GM12878 (cell line): ENCODE measurements at regions not wholly inside any gene's neighbourhood (a gene's known extent, or its start where the extent isn't known, plus 50 kb on each side); places are given as distances from the start of the nearest gene placed in this dataset.

Experiments
- ATAC-seq: fragments of 200-7000 bp; cut with Tn5 transposase; 3 replicates; pipeline ENCODE4 v1.9.1; 2020; ENCODE audit warnings: mild to moderate bottlenecking, moderate library complexity
- BruUV-seq: library from RNA; stranded (reverse); fragments of 400-500 nt; replicated peaks from 2 replicates; lab custom pipeline; 2021; lab: Mats Ljungman, UMichigan
- CTCF ChIA-PET: fragments of 300-600 bp; sonication (Branson Sonifier 250); formaldehyde crosslinking; extraction: SDS; loops from one replicate; lab custom pipeline; 2021; ENCODE audit warnings: inconsistent platforms; lab: Yijun Ruan, JAX
- POLR2A ChIA-PET: fragments of 350-600 bp; formaldehyde crosslinking; extraction: SDS; loops from one replicate; lab custom pipeline; 2021; ENCODE audit warnings: inconsistent platforms; lab: Charles Lee
- RAD21 ChIA-PET: fragments of 300-600 bp; sonication (Branson Sonifier 250); formaldehyde crosslinking; loops from one replicate; lab custom pipeline; 2023; ENCODE audit warnings: antibody characterized with exemption; ENCODE audit not compliant: unreplicated experiment; lab: Charles Lee
- SMC1A ChIA-PET: fragments of 300-600 bp; sonication (Branson Sonifier 250); formaldehyde crosslinking; loops from one replicate; lab custom pipeline; 2023; ENCODE audit not compliant: unreplicated experiment, uncharacterized antibody; lab: Charles Lee
- DNase-seq: peaks from one replicate; pipeline ENCODE4 v3.0.0-alpha.2; 2011; ENCODE audit warnings: low read depth, low spot score
- FAIRE-seq: peaks from 3 replicates; lab custom pipeline; 2011; peaks lifted over from hg19 to GRCh38; lab: Jason Lieb, UNC
- H2AFZ ChIP-seq: 2 replicates; pipeline ENCODE4 v1.6.0; 2011; ENCODE audit warnings: low read depth, low read length, control low read depth; ENCODE audit not compliant: control insufficient read depth
- H3K27ac ChIP-seq: 2 replicates; pipeline ENCODE4 v1.5.1; 2011; ENCODE audit warnings: control low read depth; ENCODE audit not compliant: control insufficient read depth, insufficient read depth
- H3K27me3 ChIP-seq, 2 experiments: replicated peaks in 1 of 2; 2 replicates each; pipeline versions ENCODE4 v1.6.0 to v1.6.1; 2011; ENCODE audit warnings: low read length in 1 of 2; ENCODE audit not compliant: control insufficient read depth in 2 of 2, insufficient read depth in 2 of 2
- H3K36me3 ChIP-seq, 2 experiments: 2 replicates each; pipeline ENCODE4 v1.5.1; 2011; ENCODE audit warnings: low read length in 1 of 2; ENCODE audit not compliant: control insufficient read depth in 2 of 2, insufficient read depth in 2 of 2
- H3K4me1 ChIP-seq: 2 replicates; pipeline ENCODE4 v1.6.1; 2011; ENCODE audit warnings: mild to moderate bottlenecking, low read length, moderate library complexity, mixed read lengths; ENCODE audit not compliant: control insufficient read depth, insufficient read depth
- H3K4me2 ChIP-seq: 2 replicates; pipeline ENCODE4 v1.6.0; 2011; ENCODE audit warnings: control low read depth; ENCODE audit not compliant: control insufficient read depth, insufficient read depth
- H3K4me3 ChIP-seq: fragments of 200-600 bp; sonication (generic); 2 replicates; pipeline ENCODE4 v1.5.1; 2016
- H3K79me2 ChIP-seq: 2 replicates; pipeline ENCODE4 v1.6.0; 2011; ENCODE audit warnings: low read length; ENCODE audit not compliant: control insufficient read depth, insufficient read depth
- H3K9ac ChIP-seq: 2 replicates; pipeline ENCODE4 v1.8.0; 2011; ENCODE audit warnings: low read length, control low read depth, mixed read lengths; ENCODE audit not compliant: control insufficient read depth, insufficient read depth
- H3K9me3 ChIP-seq: replicated peaks from 3 replicates; pipeline ENCODE4 v1.5.1; 2011; ENCODE audit warnings: mild to moderate bottlenecking, low read length; ENCODE audit not compliant: control insufficient read depth, insufficient read depth
- H4K20me1 ChIP-seq: 2 replicates; pipeline ENCODE4 v1.6.0; 2011; ENCODE audit not compliant: control insufficient read depth, insufficient read depth
- CBX3 ChIP-seq: fragments of 200-600 bp; sonication (generic); IDR thresholded peaks from 2 replicates; pipeline ENCODE4 v1.6.1; 2016; ENCODE audit warnings: low read depth, borderline replicate concordance
- DPF2 ChIP-seq: fragments of 450-650 bp; IDR thresholded peaks from 2 replicates; pipeline ENCODE4 v1.6.1; 2017; ENCODE audit warnings: mild to moderate bottlenecking
- IRF4 ChIP-seq: IDR thresholded peaks from 2 replicates; pipeline ENCODE4 v1.6.1; 2011; ENCODE audit warnings: low read depth, low read length
- KLF5 ChIP-seq: fragments of 450-650 bp; IDR thresholded peaks from 2 replicates; pipeline ENCODE4 v1.6.1; 2014; ENCODE audit warnings: mild to moderate bottlenecking; ENCODE audit not compliant: partially characterized antibody
- NFYA ChIP-seq: IDR thresholded peaks from 2 replicates; pipeline ENCODE4 v1.6.1; 2011; ENCODE audit warnings: low read depth, mild to moderate bottlenecking, low read length, improper control_type of control experiment, borderline replicate concordance
- NR2C2 ChIP-seq: IDR thresholded peaks from 2 replicates; pipeline ENCODE4 v1.6.1; 2011; ENCODE audit warnings: borderline replicate concordance, low read depth; ENCODE audit not compliant: control insufficient read depth, insufficient read length
- RBBP5 ChIP-seq: fragments of 200-600 bp; sonication (generic); conservative IDR thresholded peaks from 2 replicates; pipeline ENCODE4 v1.6.1; 2016
- RELA ChIP-seq: fragments of 450-650 bp; IDR thresholded peaks from 2 replicates; pipeline ENCODE4 v1.8.0; 2014; ENCODE audit warnings: borderline replicate concordance; ENCODE audit not compliant: partially characterized antibody
- SP1 ChIP-seq: IDR thresholded peaks from one replicate; pipeline ENCODE4 v1.6.1; 2011; ENCODE audit warnings: low read depth, low read length
- SPI1 ChIP-seq: IDR thresholded peaks from 2 replicates; pipeline ENCODE4 v1.6.1; 2011; ENCODE audit warnings: low read depth, mild to moderate bottlenecking, low read length, moderate library complexity, borderline replicate concordance; ENCODE audit not compliant: insufficient read depth
- TAF1 ChIP-seq: IDR thresholded peaks from 2 replicates; pipeline ENCODE4 v1.6.1; 2011; ENCODE audit warnings: mild to moderate bottlenecking, low read depth, low read length, borderline replicate concordance
- TARDBP ChIP-seq: IDR thresholded peaks from 2 replicates; pipeline ENCODE4 v1.6.1; 2016; ENCODE audit warnings: borderline replicate concordance
- TCF3 ChIP-seq: IDR thresholded peaks from 2 replicates; pipeline ENCODE4 v1.6.1; 2012; ENCODE audit warnings: low read depth, mild to moderate bottlenecking, low read length, borderline replicate concordance; ENCODE audit not compliant: insufficient read depth
- ZSCAN29 ChIP-seq: fragments of 450-650 bp; IDR thresholded peaks from 2 replicates; pipeline ENCODE4 v1.6.1; 2017; ENCODE audit warnings: mild to moderate bottlenecking, moderate library complexity
- WGBS: methylation state at CpG from one replicate; pipeline ENCODE4 v1.1.6; 2016; ENCODE audit warnings: low lambda C conversion rate; ENCODE audit not compliant: insufficient replicate concordance, insufficient coverage; ENCODE audit errors: missing lambda C conversion rate; 5-methylcytosine and 5-hydroxymethylcytosine counted together
- in situ Hi-C: fragments of 300-500 bp; cut with MboI; formaldehyde crosslinking; loops from 9 replicates; pipeline ENCODE4 v1.14.3; 2018; ENCODE audit warnings: mixed read lengths
- intact Hi-C: fragments of 100-400 bp; cut with micrococcal nuclease; formaldehyde crosslinking; loops from one replicate; pipeline ENCODE4 v1.14.2; 2022; ENCODE audit not compliant: unreplicated experiment
- TF ChIP-seq, protein P1 (sequence below): fragments of 450-650 bp; IDR thresholded peaks from 2 replicates; pipeline ENCODE4 v1.6.1; 2016; ENCODE audit warnings: mild to moderate bottlenecking, moderate library complexity, borderline replicate concordance
- TF ChIP-seq, protein P2 (sequence below): IDR thresholded peaks from 2 replicates; pipeline ENCODE4 v1.6.1; 2011; ENCODE audit warnings: borderline replicate concordance, low read depth, mild to moderate bottlenecking, moderate library complexity, mixed read lengths, low read length; ENCODE audit not compliant: insufficient read depth; ENCODE audit errors: extremely low read length
- TF ChIP-seq, protein P3 (sequence below): IDR thresholded peaks from 2 replicates; pipeline ENCODE4 v1.6.1; 2011; ENCODE audit warnings: low read depth, mild to moderate bottlenecking, low read length, moderate library complexity, borderline replicate concordance; ENCODE audit errors: extremely low read depth
- TF ChIP-seq, protein P4 (sequence below): IDR thresholded peaks from 2 replicates; pipeline ENCODE4 v1.6.1; 2011; ENCODE audit warnings: low read depth, low read length, improper control_type of control experiment, borderline replicate concordance

DNA sequence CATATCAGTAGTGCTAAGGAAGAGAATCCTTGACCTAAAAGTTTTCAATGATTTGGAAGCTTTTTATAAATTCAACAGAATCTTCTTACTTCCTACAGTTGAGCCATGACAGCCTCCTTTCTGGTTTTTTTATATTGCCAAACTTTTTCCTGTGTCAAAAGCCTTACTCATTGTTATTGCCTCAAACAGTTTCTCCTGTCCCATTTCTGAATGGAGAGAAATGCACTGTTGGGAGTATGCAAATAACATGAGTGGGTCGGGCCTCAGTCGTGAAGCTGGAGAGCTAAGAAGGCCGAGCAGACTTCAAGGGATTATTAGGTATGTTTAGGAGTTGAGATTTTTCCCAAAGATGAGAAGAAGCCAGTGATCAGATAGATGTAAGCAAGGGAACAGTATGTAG lies 766.4 kb upstream of the KLHL1 start (continued):
- TF ChIP-seq RBBP5, result no peak
- no peak for TF ChIP-seq SP1
- no peak for TF ChIP-seq DPF2
- no peak for TF ChIP-seq TARDBP
- no peak for TF ChIP-seq IRF4
- TF ChIP-seq NFYA, result no peak
- TF ChIP-seq, protein P1, sequence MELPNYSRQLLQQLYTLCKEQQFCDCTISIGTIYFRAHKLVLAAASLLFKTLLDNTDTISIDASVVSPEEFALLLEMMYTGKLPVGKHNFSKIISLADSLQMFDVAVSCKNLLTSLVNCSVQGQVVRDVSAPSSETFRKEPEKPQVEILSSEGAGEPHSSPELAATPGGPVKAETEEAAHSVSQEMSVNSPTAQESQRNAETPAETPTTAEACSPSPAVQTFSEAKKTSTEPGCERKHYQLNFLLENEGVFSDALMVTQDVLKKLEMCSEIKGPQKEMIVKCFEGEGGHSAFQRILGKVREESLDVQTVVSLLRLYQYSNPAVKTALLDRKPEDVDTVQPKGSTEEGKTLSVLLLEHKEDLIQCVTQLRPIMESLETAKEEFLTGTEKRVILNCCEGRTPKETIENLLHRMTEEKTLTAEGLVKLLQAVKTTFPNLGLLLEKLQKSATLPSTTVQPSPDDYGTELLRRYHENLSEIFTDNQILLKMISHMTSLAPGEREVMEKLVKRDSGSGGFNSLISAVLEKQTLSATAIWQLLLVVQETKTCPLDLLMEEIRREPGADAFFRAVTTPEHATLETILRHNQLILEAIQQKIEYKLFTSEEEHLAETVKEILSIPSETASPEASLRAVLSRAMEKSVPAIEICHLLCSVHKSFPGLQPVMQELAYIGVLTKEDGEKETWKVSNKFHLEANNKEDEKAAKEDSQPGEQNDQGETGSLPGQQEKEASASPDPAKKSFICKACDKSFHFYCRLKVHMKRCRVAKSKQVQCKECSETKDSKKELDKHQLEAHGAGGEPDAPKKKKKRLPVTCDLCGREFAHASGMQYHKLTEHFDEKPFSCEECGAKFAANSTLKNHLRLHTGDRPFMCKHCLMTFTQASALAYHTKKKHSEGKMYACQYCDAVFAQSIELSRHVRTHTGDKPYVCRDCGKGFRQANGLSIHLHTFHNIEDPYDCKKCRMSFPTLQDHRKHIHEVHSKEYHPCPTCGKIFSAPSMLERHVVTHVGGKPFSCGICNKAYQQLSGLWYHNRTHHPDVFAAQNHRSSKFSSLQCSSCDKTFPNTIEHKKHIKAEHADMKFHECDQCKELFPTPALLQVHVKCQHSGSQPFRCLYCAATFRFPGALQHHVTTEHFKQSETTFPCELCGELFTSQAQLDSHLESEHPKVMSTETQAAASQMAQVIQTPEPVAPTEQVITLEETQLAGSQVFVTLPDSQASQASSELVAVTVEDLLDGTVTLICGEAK, result no peak

DNA sequence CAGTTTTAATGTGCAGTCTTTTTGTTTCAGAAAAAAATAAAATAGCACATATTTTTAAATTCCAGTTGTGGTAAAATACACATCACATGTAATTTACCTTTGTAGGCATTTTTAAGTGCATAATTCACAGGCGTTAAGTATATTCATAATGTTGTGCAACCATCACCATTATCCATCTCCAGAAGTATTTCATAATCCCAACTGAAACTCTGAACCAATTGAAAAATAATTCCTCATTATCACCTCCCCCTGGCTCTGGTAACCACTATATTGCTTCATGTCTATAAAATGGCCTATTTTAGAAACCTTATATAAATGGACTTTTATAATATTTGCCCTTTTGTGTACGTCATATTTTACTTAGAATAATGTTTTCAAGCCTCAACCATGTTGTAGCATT lies 756.5 kb upstream of the KLHL1 start:
- ATAC-seq (no peak), FAIRE-seq (no peak), DNase-seq (no peak)
- Histone ChIP-seq H4K20me1 (no peaks in the 10 kb centered on the region), H3K27ac (no peak overlapping the region), H3K79me2 (no peaks in the 10 kb centered on the region), H2AFZ (no peak overlapping the region), H3K4me3 (no peak overlapping the region), H3K4me2 (no peak overlapping the region), H3K4me1 (no peaks in the 10 kb centered on the region), H3K9me3 (no peaks in the 10 kb centered on the region), H3K27me3 (no peaks in the 10 kb centered on the region), H3K9ac (no peak overlapping the region), H3K36me3 (no peaks in the 10 kb centered on the region)
- intact Hi-C loops, result no loop called here
- in situ Hi-C loops, result no loop called here
- BruUV-seq, result no TSS peak
- ChIA-PET CTCF (no interaction called here), SMC1A (no interaction called here), POLR2A (no interaction called here), RAD21 (no interaction called here)
- WGBS, result 2% methylated on average over 2 of the region's 2 CpGs
- TF ChIP-seq, protein P2, sequence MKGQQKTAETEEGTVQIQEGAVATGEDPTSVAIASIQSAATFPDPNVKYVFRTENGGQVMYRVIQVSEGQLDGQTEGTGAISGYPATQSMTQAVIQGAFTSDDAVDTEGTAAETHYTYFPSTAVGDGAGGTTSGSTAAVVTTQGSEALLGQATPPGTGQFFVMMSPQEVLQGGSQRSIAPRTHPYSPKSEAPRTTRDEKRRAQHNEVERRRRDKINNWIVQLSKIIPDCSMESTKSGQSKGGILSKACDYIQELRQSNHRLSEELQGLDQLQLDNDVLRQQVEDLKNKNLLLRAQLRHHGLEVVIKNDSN, result no peak
- TF ChIP-seq, protein P3, sequence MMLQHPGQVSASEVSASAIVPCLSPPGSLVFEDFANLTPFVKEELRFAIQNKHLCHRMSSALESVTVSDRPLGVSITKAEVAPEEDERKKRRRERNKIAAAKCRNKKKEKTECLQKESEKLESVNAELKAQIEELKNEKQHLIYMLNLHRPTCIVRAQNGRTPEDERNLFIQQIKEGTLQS, result no peak
- TF ChIP-seq TAF1 (no peak), SPI1 (no peak), CBX3 (no peak), NR2C2 (no peak), ZSCAN29 (no peak), KLF5 (no peak), RELA (no peak), TCF3 (no peak)
- TF ChIP-seq, protein P4, sequence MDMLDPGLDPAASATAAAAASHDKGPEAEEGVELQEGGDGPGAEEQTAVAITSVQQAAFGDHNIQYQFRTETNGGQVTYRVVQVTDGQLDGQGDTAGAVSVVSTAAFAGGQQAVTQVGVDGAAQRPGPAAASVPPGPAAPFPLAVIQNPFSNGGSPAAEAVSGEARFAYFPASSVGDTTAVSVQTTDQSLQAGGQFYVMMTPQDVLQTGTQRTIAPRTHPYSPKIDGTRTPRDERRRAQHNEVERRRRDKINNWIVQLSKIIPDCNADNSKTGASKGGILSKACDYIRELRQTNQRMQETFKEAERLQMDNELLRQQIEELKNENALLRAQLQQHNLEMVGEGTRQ, result no peak
